ENCODE measurements at regions not wholly inside any gene's neighbourhood (a gene's known extent, or its start where the extent isn't known, plus 50 kb on each side); places are given as distances from the start of the nearest gene placed in this dataset.

DNA sequence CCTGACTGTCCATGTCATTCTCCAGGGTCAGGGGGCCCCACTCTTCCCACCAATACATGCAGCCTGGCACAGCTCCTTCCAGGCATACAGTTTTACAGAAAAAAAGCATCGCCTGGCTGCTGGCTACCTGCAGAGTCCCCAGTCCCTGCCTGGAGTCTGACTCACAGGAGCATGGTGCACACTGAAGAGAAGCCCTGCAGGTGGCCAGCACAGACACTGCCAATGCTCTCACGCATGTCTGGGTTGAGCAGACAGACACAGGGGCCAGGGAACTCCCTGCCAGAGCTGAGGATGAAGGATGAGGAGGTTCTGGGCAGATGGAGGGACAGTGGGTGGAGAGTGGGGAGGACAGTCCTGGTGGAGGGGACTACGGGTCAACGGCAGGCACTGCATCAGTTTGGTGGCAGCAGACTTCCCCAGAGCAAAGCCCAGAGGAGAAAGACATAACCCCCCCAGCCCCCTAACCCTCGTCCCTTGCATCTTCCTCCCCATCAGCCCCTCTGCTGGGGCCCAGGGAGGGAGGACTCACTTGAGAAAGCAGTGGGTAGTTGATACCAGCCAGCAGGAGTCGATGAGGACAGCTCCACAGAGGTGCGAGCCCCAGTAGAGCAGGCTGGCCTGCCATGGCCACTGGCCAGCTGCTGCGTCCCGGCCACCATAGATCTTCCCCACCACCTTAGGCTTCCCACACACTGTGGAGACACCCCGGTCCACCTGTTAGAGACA lies 72.9 kb upstream of the SPTLC1 start:
- DNase-seq = no peak
- intact Hi-C loops (cut with DNase I) = no loop called here

- no peak for DNase-seq
- intact Hi-C loops (cut with DNase I) = no loop called here
These were observed 72.2 kb upstream of the SPTLC1 start for GRCh38 chr9:92187390-92187789.

DNA sequence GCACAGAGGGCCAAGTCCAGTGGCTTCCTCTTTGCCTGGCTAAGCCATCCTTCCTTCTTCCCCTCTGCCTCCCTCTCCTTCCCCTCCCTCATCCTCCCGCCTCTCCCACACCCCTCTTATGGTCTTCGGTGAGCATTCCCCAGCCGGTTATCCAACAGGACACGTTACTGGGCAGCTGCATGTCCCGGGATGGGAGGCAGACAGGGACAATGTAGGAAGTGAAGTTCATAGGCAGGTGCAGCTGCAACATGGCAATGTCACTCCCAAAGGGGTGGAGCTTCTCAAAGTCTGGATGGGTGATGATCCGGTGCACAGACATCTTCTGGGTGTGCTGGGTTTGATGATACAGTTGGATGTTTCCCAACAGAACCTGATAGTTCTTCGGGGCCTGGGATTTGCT lies 71.4 kb upstream of the SPTLC1 start:
- intact Hi-C loops (cut with DNase I) = no loop called here
- DNase-seq = no peak

GRCh38 chr9:92185681-92186080 lies 70.5 kb upstream of the SPTLC1 start:
- intact Hi-C loops (cut with DNase I) = no loop called here
- DNase-seq = no peak

DNA sequence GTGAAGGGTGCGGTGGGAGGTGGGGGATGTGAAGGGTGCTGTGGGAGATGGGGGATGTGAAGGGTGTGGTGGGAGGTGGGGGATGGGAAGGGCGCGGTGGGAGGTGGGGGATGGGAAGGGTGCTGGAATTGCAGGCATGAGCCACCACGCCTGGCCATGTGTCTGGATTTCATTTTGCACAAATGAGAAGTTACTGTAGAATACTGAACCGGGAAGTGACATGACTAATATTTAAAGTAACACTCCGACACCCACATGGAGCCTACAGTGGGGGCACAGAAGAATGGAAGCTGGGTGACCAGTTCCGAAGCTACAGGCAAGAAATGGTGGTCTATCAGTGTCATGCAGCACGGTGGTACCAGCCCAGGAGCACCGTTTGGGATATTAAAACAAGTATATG lies 69.9 kb upstream of the SPTLC1 start:
- intact Hi-C loops (cut with DNase I) = no loop called here

DNA sequence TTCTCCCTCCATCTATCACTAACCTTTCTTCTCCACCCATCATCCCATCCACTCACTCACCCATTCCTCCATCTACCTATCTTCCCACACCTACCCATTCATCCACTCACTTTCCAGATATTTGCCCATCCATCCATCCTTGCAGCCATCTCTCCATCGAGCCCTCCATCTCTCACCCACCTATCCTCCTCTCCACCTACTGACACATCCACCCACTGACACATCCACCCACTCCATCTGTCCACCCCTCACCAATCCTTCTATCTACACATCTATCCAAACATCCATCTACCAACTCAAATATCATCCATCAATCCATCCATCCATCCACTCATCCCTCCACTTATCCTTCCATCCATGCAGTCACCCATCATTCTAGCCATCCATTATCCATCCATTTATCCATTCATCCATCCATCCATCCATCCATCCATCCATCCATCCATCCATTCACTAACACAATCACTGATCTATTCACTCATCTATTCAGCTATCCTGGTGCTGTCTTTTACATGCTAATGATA lies 68.9 kb upstream of the SPTLC1 start:
- intact Hi-C loops (cut with DNase I) = no loop called here
- no peak for DNase-seq

More for the DNA sequence above, 69.9 kb upstream of the SPTLC1 start:
- peak in 1 of 42 donors; percentile 18 for DNase-seq

- intact Hi-C loops (cut with DNase I) = no loop called here
- DNase-seq = no peak
These were observed 68.2 kb upstream of the SPTLC1 start for GRCh38 chr9:92183449-92183848.

GRCh38 chr9:92181296-92181695 lies 66.1 kb upstream of the SPTLC1 start:
- DNase-seq = peak in 1 of 42 donors; percentile 29
- intact Hi-C loops (cut with DNase I) = no loop called here

DNA sequence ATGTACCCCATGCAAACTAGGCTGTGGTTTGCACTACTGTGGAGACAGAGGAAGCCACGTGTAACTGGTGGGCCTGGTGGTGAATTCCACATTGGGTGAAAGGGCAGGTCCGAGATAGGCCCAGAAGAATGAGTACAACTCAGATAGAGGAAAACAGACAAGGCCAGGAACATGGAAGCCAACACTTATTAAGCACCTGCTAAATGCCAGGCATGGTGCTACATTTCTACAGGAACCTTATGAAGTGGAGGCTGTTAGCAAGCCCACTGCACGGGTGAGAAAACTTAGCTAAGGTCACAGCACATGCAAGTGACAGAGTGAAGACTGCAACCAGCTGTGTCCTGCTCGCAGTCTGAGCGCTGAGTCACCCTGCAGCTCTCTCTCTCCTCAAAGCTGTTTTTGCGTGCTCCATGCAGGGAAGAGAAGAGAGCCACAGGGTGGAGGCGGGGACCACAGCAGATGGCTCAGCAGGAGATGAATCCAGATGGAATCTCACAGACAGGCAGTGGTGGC lies 65.5 kb upstream of the SPTLC1 start:
- intact Hi-C loops (cut with DNase I) = no loop called here
- DNase-seq = peak in 1 of 42 donors; percentile 36

GRCh38 chr9:92180002-92180400 lies 64.8 kb upstream of the SPTLC1 start:
- DNase-seq = no peak
- intact Hi-C loops (cut with DNase I) = no loop called here

DNA sequence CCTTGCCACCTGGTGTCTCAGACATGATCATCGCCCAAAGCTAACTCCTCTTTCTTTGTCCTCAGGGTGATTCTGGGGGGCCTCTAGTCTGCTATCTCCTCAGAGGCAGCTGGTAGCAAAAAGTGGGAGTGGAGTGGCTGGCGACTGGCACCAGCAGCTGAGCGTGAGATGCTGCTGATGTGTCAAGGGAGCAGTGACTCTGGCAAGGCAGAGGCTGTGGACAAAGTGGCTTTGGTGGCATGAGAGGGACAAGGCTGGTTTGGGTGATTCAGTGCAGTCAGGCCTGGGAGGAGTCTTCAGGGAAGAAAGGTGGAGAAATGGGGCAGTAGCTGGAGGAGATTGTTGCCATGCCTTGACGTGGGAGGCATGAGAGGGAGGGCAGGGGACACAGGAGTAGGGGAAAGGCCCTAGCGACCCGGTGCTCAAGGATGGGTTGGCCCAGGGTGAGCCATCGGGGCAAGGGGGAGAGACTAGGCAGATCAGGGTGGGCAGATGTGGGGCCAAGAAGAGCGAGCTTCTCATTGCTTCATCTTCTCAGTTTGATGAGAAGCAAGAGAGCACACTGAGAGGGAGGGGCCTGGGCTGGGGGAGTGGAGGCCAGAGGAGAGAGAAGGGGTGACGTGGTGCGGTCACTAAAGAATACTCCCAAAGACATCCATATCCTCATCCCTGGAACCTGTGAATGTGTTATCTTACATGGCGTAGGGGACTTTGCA lies 64.2 kb upstream of the SPTLC1 start:
- intact Hi-C loops (cut with DNase I) = no loop called here
- DNase-seq = no peak

DNA sequence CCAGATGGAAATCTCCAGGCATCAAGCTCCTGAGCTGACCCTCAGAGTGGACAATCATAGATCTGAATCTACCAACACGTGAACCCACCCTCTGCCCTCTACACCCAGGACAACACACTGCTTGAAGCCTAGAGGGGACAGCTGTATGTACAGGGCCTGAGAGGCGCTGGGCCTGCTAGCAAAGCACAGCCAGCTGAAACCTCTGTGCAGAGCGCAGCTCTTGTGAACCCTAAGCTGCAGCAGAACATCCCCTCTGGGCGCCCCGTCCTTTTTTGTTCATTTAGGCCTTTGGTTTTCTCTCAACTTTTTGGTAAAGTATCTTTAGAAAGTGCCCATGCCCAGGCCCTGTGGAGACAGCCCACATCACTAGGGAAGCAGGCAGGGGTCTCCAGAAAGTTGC lies 62.4 kb upstream of the SPTLC1 start:
- DNase-seq = no peak
- intact Hi-C loops (cut with DNase I) = no loop called here

- intact Hi-C loops (cut with DNase I) = no loop called here
- DNase-seq = no peak
These were observed 61.6 kb upstream of the SPTLC1 start for GRCh38 chr9:92176800-92177185.

DNA sequence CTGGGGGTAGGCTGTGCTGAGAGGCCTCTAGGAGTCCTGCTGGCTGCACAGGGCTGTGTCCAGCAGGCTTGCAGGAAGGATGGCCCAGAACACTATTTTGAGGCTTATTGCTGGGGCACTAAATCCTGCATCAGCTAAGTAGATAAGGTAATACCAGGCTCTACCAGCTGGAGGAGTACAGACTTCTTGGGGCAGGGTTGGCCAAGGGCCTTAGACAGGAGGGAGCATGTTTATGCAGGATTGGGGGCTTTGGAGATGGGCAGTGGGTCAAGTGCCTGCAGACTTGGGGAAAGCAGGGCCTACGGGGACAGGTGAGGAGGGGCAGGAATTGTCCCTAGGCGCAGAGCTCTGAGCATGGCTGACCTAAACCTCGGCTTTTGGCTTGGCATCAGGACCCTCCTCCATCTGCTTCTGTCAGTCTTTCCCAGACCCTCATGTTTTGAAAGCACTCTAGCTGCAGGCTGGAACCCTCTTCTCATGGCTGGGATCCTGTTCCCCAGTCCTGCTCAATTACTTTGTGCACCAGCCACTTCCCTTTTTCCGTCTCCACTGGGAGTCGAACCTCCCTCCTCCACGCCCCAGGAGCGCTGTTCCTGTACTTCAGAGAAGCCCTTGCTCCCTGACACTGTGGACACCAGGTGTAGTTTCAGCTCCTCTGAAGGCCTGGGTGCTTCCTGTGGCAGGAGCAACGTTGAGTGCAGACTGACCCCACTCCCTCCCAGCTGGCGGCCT lies 61.0 kb upstream of the SPTLC1 start:
- intact Hi-C loops (cut with DNase I) = no loop called here
- DNase-seq = peak in 2 of 42 donors; percentile 25

DNA sequence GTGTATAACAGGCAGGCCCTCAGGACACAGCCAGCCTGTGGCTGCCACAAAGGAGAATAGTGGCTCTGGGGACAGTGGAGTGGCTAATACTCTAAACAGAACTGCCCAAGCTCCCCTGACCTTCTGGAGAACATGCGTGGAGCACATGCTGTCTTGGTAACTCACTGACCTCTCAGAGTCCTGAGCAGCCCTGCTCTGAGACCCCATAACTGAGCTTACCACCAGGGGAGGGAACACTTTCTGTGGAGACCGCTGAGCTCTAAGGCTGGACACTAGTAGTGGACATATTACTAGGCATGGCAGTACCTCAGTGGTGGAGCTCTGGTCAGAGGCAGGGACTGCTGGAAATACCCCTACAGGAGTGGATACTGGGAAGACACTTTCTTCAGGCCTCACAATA lies 60.2 kb upstream of the SPTLC1 start:
- DNase-seq = peak in 1 of 42 donors; percentile 17
- intact Hi-C loops (cut with DNase I) = no loop called here

DNA sequence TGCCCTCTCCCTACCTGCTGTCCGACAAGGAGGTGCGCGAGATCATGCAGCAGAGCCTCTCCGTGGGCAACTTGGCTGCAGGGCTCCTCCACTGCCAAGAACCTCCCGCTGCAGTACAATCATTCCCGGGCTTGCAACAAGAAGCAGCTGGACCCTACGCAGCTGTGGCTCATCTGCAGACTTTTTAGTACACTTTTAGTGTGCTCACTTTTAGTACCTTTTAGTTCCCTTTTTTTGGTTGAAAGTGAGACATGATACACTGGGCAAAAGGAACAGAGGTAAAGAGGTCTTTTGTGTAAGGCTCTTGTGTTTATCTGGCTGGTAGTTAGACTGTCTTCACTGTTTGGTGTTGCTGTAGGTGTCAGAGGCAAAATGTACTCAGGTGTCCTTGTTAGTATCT lies 58.1 kb upstream of the SPTLC1 start:
- intact Hi-C loops (cut with DNase I) = no loop called here
- peak in 1 of 42 donors; percentile 31 for DNase-seq

- DNase-seq = peak in 1 of 42 donors; percentile 26
- intact Hi-C loops (cut with DNase I) = no loop called here
These were observed 56.6 kb upstream of the SPTLC1 start for GRCh38 chr9:92171822-92172221.

DNA sequence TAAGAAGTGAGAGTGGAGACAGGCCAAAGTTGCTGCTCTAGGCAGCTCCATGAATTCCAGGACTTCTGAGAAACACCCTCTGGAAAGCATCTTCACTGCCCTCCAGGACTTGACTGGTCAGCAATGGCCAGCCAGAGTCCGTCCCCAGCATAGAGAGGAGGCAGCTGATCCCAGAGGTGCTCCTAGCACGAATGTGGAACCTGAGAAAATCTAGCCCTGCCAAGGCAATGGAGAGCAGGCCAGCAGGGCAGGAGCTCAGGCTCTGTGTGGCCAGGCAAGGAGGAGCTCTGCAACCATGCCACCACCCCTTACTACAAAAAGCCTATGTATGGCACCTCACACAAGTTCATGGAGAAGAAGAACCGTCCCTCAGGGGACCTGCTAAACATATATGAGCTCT lies 56.1 kb upstream of the SPTLC1 start:
- DNase-seq = no peak
- intact Hi-C loops (cut with DNase I) = no loop called here

DNA sequence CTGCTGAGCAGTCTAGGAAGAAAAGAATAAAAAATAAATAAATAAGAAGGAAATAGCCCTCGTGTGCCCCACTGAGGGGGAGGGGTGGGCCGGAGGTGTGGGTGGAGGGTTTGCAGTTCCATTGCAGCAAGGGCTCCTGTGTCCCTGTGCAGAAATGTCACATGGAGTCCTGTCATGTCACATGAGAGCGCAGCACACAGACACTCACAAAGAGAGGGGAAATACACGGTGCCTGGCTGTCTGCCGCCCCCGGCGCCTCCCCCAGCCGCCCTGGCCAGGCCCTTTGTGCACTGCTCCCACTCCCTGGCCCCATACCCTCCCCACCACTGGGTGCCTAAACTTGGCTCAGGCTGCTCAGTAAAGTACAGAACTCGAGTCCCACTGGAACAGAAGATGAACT lies 55.6 kb upstream of the SPTLC1 start:
- peak in 1 of 42 donors; percentile 35 for DNase-seq
- intact Hi-C loops (cut with DNase I) = no loop called here

- intact Hi-C loops (cut with DNase I) = no loop called here
- no peak for DNase-seq
These were observed 50.3 kb upstream of the SPTLC1 start for GRCh38 chr9:92165484-92165883.

Measured in head of caudate nucleus (tissue), 42 donors.